CD4-positive, alpha-beta T cell (primary cell): ENCODE measurements at regions not wholly inside any gene's neighbourhood (a gene's known extent, or its start where the extent isn't known, plus 50 kb on each side); places are given as distances from the start of the nearest gene placed in this dataset.

Experiments used
- ATAC-seq: fragments of 200-7000 bp; cut with Tn5 transposase; one replicate; pipeline ENCODE4 v1.10.0; 2022; ENCODE audit warnings: mild to moderate bottlenecking; ENCODE audit not compliant: poor library complexity
- CTCF ChIA-PET: fragments of 350-600 bp; sonication (Branson Sonifier 250); formaldehyde crosslinking; loops from one replicate; lab custom pipeline; 2021; ENCODE audit warnings: antibody characterized with exemption, inconsistent platforms; lab: Charles Lee
- POLR2A ChIA-PET: fragments of 350-600 bp; sonication (Branson Sonifier 250); formaldehyde crosslinking; loops from one replicate; lab custom pipeline; 2021; ENCODE audit warnings: antibody characterized with exemption, inconsistent platforms; lab: Charles Lee
- DNase-seq, 14 experiments: peaks; one replicate each; pipeline ENCODE4 v3.0.0-alpha.2; 2013 to 2020; ENCODE audit warnings: mixed read lengths in 2 of 14
- H3K27ac ChIP-seq, 2 donors: one replicate each; pipeline versions ENCODE4 v1.5.1 to v1.7.0; 2013; ENCODE audit warnings: low read length in 2 of 2, low read depth in 1 of 2, mild to moderate bottlenecking in 1 of 2
- H3K27me3 ChIP-seq, 2 experiments: 1 replicate in 1 of 2; 2 replicates in 1 of 2; pipeline versions ENCODE4 v1.6.1 to v1.7.0; 2013; ENCODE audit warnings: low read length in 2 of 2, control low read depth in 1 of 2, mild to moderate bottlenecking in 1 of 2, moderate library complexity in 1 of 2; ENCODE audit not compliant: insufficient read depth in 2 of 2, control insufficient read depth in 1 of 2
- H3K36me3 ChIP-seq: one replicate; pipeline ENCODE4 v1.6.1; 2013; ENCODE audit warnings: low read length, control low read depth; ENCODE audit not compliant: insufficient read depth
- H3K4me1 ChIP-seq: one replicate; pipeline ENCODE4 v1.6.1; 2013; ENCODE audit warnings: low read length, control low read depth; ENCODE audit not compliant: insufficient read depth
- H3K4me3 ChIP-seq: one replicate; pipeline ENCODE4 v1.5.1; 2013; ENCODE audit warnings: mild to moderate bottlenecking, low read length, moderate library complexity
- H3K9me3 ChIP-seq, 2 experiments: 1 replicate in 1 of 2; 2 replicates in 1 of 2; pipeline versions ENCODE4 v1.6.1 to v1.7.0; 2013; ENCODE audit warnings: low read length in 2 of 2, mild to moderate bottlenecking in 2 of 2, control low read depth in 1 of 2, moderate library complexity in 1 of 2; ENCODE audit not compliant: control insufficient read depth in 1 of 2, insufficient read depth in 1 of 2
- H3K27ac Mint-ChIP-seq: one replicate; pipeline ENCODE4 v1.8.0; 2020; ENCODE audit warnings: mixed read lengths
- H3K27me3 Mint-ChIP-seq: one replicate; pipeline ENCODE4 v1.8.0; 2021; ENCODE audit warnings: mixed read lengths
- H3K36me3 Mint-ChIP-seq: one replicate; pipeline ENCODE4 v1.8.0; 2021; ENCODE audit warnings: low read depth, mixed read lengths
- H3K4me1 Mint-ChIP-seq: one replicate; pipeline ENCODE4 v1.8.0; 2021; ENCODE audit warnings: low read depth, mixed read lengths
- H3K4me3 Mint-ChIP-seq: one replicate; pipeline ENCODE4 v1.8.0; 2020; ENCODE audit warnings: mild to moderate bottlenecking, mixed read lengths
- H3K9me3 Mint-ChIP-seq: one replicate; pipeline ENCODE4 v1.8.0; 2020; ENCODE audit warnings: mixed read lengths
- intact Hi-C, 2 experiments: fragments of 100-400 bp; cut with DNase I in 1 of 2; cut with micrococcal nuclease in 1 of 2; formaldehyde crosslinking; loops; one replicate each; pipeline versions ENCODE4 v1.15.1 to v1.9.0; 2023 to 2025; cut with DNase I, micrococcal nuclease
- TF ChIP-seq, protein P1 (sequence below): fragments of 200-600 bp; IDR thresholded peaks from one replicate; pipeline ENCODE4 v1.8.0; 2022; ENCODE audit warnings: antibody characterized with exemption, mild to moderate bottlenecking

- ChIA-PET POLR2A (no interaction called here), CTCF (no interaction called here)
- no peaks in the 10 kb centered on the region for H3K27me3 ChIP-seq
- TF ChIP-seq, protein P1, sequence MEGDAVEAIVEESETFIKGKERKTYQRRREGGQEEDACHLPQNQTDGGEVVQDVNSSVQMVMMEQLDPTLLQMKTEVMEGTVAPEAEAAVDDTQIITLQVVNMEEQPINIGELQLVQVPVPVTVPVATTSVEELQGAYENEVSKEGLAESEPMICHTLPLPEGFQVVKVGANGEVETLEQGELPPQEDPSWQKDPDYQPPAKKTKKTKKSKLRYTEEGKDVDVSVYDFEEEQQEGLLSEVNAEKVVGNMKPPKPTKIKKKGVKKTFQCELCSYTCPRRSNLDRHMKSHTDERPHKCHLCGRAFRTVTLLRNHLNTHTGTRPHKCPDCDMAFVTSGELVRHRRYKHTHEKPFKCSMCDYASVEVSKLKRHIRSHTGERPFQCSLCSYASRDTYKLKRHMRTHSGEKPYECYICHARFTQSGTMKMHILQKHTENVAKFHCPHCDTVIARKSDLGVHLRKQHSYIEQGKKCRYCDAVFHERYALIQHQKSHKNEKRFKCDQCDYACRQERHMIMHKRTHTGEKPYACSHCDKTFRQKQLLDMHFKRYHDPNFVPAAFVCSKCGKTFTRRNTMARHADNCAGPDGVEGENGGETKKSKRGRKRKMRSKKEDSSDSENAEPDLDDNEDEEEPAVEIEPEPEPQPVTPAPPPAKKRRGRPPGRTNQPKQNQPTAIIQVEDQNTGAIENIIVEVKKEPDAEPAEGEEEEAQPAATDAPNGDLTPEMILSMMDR = no peak
- no peaks in the 10 kb centered on the region for H3K36me3 ChIP-seq
- no peaks in the 10 kb centered on the region for H3K4me1 ChIP-seq
- no peak for DNase-seq
- intact Hi-C loops = no loop called here
- H3K9me3 ChIP-seq = no peaks in the 10 kb centered on the region
- no peak for ATAC-seq
- H3K4me1 Mint-ChIP-seq = no peaks in the 10 kb centered on the region
- H3K4me3 ChIP-seq = no peak overlapping the region
- H3K27ac Mint-ChIP-seq = no peak overlapping the region
- no peaks in the 10 kb centered on the region for H3K27me3 Mint-ChIP-seq
- no peaks in the 10 kb centered on the region for H3K9me3 Mint-ChIP-seq
- H3K27ac ChIP-seq = no peak overlapping the region
- no peak overlapping the region for H3K4me3 Mint-ChIP-seq
- H3K36me3 Mint-ChIP-seq = no peaks in the 10 kb centered on the region
These were observed 61.0 kb upstream of the FAM47C start for GRCh38 chrX:36947214-36947613.

DNA sequence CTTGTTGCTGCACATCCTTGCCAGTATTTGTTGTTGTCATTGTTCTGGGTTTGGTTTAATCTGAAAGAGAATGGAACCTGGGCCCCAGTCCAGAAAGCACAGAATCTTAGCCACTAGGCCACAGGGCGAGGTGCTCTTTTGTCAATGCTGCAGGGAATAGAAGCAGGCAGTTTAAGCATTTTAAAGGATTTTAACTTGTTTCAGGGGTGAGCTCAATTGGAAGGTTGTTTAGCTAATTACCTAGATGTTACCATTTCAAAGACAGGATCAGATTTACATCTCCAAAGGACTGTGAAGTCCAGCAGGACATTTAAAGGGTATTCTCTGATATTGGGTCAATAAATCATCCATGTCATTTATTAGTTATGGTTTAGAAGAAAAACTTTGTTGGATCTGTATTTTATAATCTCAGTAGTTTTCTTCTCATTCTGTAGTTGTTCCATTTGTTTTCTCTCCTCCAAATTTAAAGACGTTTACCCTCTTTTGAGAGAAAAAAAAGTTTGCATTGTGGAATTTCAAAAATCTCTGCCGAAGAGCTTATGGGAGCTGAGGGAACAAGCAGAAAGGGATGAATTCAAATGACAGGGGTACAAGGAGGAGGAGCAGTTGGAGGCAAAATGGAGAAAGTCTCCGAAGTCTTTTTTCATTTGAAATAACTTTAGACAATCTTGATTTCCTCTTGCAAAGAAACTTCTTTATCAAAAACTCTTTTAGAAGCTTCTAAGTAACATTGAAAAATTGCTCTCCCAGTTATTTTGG is 57.5 kb upstream of the FAM47C start:
- H3K27ac Mint-ChIP-seq = no peak overlapping the region
- ChIA-PET POLR2A (no interaction called here), CTCF (no interaction called here)
- peaks cover 10% of the 10 kb centered on the region for H3K27me3 Mint-ChIP-seq
- no peaks in the 10 kb centered on the region for H3K36me3 Mint-ChIP-seq
- Histone ChIP-seq H3K4me1 (no peaks in the 10 kb centered on the region), H3K27me3 (no peaks in the 10 kb centered on the region), H3K4me3 (no peak overlapping the region), H3K27ac (no peak overlapping the region), H3K36me3 (no peaks in the 10 kb centered on the region), H3K9me3 (no peaks in the 10 kb centered on the region)
- H3K4me1 Mint-ChIP-seq = no peaks in the 10 kb centered on the region
- intact Hi-C loops = no loop called here
- H3K9me3 Mint-ChIP-seq = no peaks in the 10 kb centered on the region
- TF ChIP-seq, protein P1 = no peak
- H3K4me3 Mint-ChIP-seq = no peak overlapping the region
- no peak for DNase-seq
- no peak for ATAC-seq

DNA sequence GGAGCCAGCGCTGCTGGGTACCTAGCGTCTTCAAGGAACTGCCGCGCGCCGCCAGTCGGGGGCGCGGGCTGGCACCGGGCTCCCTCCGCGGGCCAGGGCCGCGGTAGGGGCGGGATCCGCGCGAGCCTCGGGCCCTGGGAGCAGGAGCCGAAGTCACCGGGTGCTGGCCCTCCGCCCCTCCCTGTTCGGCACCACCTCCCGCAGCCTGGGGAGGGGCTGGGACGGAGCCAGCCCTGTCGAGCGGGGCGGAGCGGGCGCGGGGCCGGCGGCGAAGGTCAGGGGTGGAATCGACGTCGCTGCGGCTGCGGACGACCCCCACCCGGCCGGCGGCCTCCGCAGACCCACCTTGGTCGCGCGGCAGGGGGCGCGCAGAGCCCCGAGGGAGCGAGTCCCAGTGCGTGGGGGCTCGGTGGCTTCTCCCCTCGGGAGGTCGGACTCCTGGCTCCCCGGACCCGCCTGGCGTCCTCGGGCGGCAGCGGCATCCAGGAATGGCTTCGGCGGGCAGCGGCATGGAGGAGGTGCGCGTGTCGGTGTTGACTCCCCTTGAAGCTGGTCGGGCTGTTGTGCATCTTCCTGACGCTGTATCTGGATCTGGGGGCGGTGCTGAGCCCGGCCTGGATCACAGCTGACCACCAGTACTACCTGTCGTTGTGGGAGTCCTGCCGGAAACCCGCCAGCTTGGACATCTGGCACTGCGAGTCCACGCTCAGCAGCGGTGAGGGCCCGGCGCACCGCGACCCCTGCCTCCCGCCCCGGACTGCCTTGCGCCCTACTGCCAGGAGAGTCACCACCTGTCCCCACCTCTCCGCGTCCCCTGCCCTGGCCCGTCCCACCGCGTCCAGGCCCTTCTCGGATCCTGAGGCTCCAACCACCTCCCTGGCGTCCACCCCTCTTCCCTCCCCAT is 50.5 kb upstream of the FAM47C start:
- Histone ChIP-seq H3K4me1 (no peaks in the 10 kb centered on the region), H3K27me3 (no peaks in the 10 kb centered on the region), H3K9me3 (peaks cover 0 to 10% of the 10 kb centered on the region in 2 experiments), H3K27ac (no peak overlapping the region), H3K36me3 (no peaks in the 10 kb centered on the region), H3K4me3 (no peak overlapping the region)
- H3K4me1 Mint-ChIP-seq = no peaks in the 10 kb centered on the region
- H3K27ac Mint-ChIP-seq = no peak overlapping the region
- DNase-seq = no peak
- intact Hi-C loops = no loop called here
- H3K4me3 Mint-ChIP-seq = no peak overlapping the region
- ChIA-PET POLR2A (no interaction called here), CTCF (no interaction called here)
- H3K27me3 Mint-ChIP-seq = peaks cover 35% of the 10 kb centered on the region
- ATAC-seq = no peak
- H3K9me3 Mint-ChIP-seq = no peaks in the 10 kb centered on the region
- no peaks in the 10 kb centered on the region for H3K36me3 Mint-ChIP-seq
- TF ChIP-seq, protein P1 = no peak
